PC-3 (cell line): ENCODE measurements at regions not wholly inside any gene's neighbourhood (a gene's known extent, or its start where the extent isn't known, plus 50 kb on each side); places are given as distances from the start of the nearest gene placed in this dataset.

Experiments
- ATAC-seq: fragments of 200-7000 bp; cut with Tn5 transposase; 2 replicates; pipeline ENCODE4 v1.9.1; 2020; ENCODE audit warnings: mild to moderate bottlenecking, moderate library complexity
- BruUV-seq: library from RNA; stranded (reverse); fragments of 400-500 nt; replicated peaks from 2 replicates; lab custom pipeline; 2021; lab: Mats Ljungman, UMichigan
- CTCF ChIA-PET: fragments of 300-600 bp; sonication (Branson Sonifier 250); formaldehyde crosslinking; loops from one replicate; lab custom pipeline; 2022; ENCODE audit warnings: antibody characterized with exemption; lab: Charles Lee
- POLR2A ChIA-PET: fragments of 300-600 bp; sonication (Branson Sonifier 250); formaldehyde crosslinking; loops from one replicate; lab custom pipeline; 2022; ENCODE audit warnings: antibody characterized with exemption; ENCODE audit not compliant: unreplicated experiment; lab: Charles Lee
- DNase-seq: peaks from one replicate; pipeline ENCODE4 v3.0.0-alpha.2; 2015
- H2AFZ ChIP-seq: fragments of 300-600 bp; sonication (generic); 2 replicates; pipeline ENCODE4 v1.6.0; 2016; ENCODE audit warnings: antibody characterized with exemption, low read length
- H3F3A ChIP-seq: fragments of 300-600 bp; sonication (generic); one replicate; pipeline ENCODE4 v1.6.0; 2017; ENCODE audit warnings: antibody characterized with exemption, low read length, control low read depth, mild to moderate bottlenecking; ENCODE audit not compliant: unreplicated experiment
- H3K27ac ChIP-seq: fragments of 300-600 bp; sonication (generic); 2 replicates; pipeline ENCODE4 v1.5.1; 2016; ENCODE audit warnings: mild to moderate bottlenecking, low read length
- H3K27me3 ChIP-seq: fragments of 300-600 bp; sonication (generic); 2 replicates; pipeline ENCODE4 v1.6.1; 2016; ENCODE audit warnings: low read length, mixed read lengths
- H3K36me3 ChIP-seq: fragments of 300-600 bp; sonication (generic); 2 replicates; pipeline ENCODE4 v1.6.1; 2016; ENCODE audit warnings: low read depth, mixed run types, low read length, mixed read lengths
- H3K4me1 ChIP-seq: fragments of 300-600 bp; sonication (generic); 2 replicates; pipeline ENCODE4 v1.5.1; 2016; ENCODE audit warnings: low read length; ENCODE audit not compliant: insufficient read depth
- H3K4me2 ChIP-seq: fragments of 300-600 bp; sonication (generic); 2 replicates; pipeline ENCODE4 v1.6.0; 2016; ENCODE audit warnings: low read length
- H3K4me3 ChIP-seq: fragments of 300-600 bp; sonication (generic); 2 replicates; pipeline ENCODE4 v1.5.1; 2016; ENCODE audit warnings: mild to moderate bottlenecking, low read length, mixed read lengths
- H3K79me2 ChIP-seq: fragments of 300-600 bp; sonication (generic); 2 replicates; pipeline ENCODE4 v1.6.1; 2017; ENCODE audit warnings: low read length, mixed read lengths
- H3K9ac ChIP-seq: fragments of 300-600 bp; sonication (generic); 2 replicates; pipeline ENCODE4 v1.6.0; 2016; ENCODE audit warnings: mild to moderate bottlenecking, low read length
- H3K9me2 ChIP-seq: fragments of 300-600 bp; sonication (generic); replicated peaks from 2 replicates; pipeline ENCODE4 v1.6.1; 2016; ENCODE audit warnings: mixed run types, low read length, mixed read lengths
- H3K9me3 ChIP-seq: fragments of 300-600 bp; sonication (generic); 2 replicates; pipeline ENCODE4 v1.6.1; 2016; ENCODE audit warnings: low read length, mixed read lengths
- H4K20me1 ChIP-seq: fragments of 300-600 bp; sonication (generic); 2 replicates; pipeline ENCODE4 v1.6.1; 2016; ENCODE audit warnings: low read length, mixed read lengths
- CTCF ChIP-seq: fragments of 300-600 bp; sonication (generic); conservative IDR thresholded peaks from 2 replicates; pipeline ENCODE4 v1.5.1; 2017; ENCODE audit warnings: antibody characterized with exemption, low read depth, mild to moderate bottlenecking, low read length
- EZH2 ChIP-seq: fragments of 300-600 bp; sonication (generic); IDR thresholded peaks from one replicate; pipeline ENCODE4 v1.6.1; 2017; ENCODE audit warnings: antibody characterized with exemption, mild to moderate bottlenecking, low read length; ENCODE audit not compliant: unreplicated experiment
- EZH2phosphoT487 ChIP-seq: fragments of 300-600 bp; sonication (generic); IDR thresholded peaks from 2 replicates; pipeline ENCODE4 v1.6.1; 2018; ENCODE audit warnings: mild to moderate bottlenecking, antibody characterized with exemption, low read length, borderline replicate concordance
- intact Hi-C: fragments of 100-400 bp; cut with micrococcal nuclease; formaldehyde crosslinking; loops from 2 replicates; pipeline ENCODE4 v1.9.0; 2023

GRCh38 chr2:239537633-239538356, 137.0 kb upstream of the HDAC4 start:
- Histone ChIP-seq H2AFZ (no peak overlapping the region), H3K27me3 (peaks cover 72% of the 10 kb centered on the region), H3K9me3 (no peaks in the 10 kb centered on the region), H3K4me1 (no peaks in the 10 kb centered on the region), H3K9ac (no peak overlapping the region), H3K36me3 (no peaks in the 10 kb centered on the region), H3K9me2 (no peaks in the 10 kb centered on the region), H3F3A (no peaks in the 10 kb centered on the region), H3K27ac (no peak overlapping the region), H3K4me3 (no peak overlapping the region), H3K4me2 (no peak overlapping the region), H3K79me2 (no peaks in the 10 kb centered on the region), H4K20me1 (no peaks in the 10 kb centered on the region)
- ChIA-PET CTCF (no interaction called here), POLR2A (no interaction called here)
- no peak for TF ChIP-seq EZH2
- no peak for TF ChIP-seq EZH2phosphoT487
- no peak for TF ChIP-seq CTCF
- BruUV-seq: no TSS peak
- no peak for DNase-seq
- intact Hi-C loops: no loop called here
- no peak for ATAC-seq

- H3K27ac ChIP-seq: no peak overlapping the region
- no peak overlapping the region for H3K9ac ChIP-seq
- no peaks in the 10 kb centered on the region for H4K20me1 ChIP-seq
- H3K36me3 ChIP-seq: no peaks in the 10 kb centered on the region
- peaks cover 61% of the 10 kb centered on the region for H3K27me3 ChIP-seq
- DNase-seq (no peak), ATAC-seq (no peak)
- no peaks in the 10 kb centered on the region for H3K4me1 ChIP-seq
- no peak overlapping the region for H3K4me2 ChIP-seq
- ChIA-PET POLR2A (no interaction called here), CTCF (no interaction called here)
- no peak overlapping the region for H2AFZ ChIP-seq
- no peak for TF ChIP-seq CTCF
- TF ChIP-seq EZH2phosphoT487: no peak
- no peak for TF ChIP-seq EZH2
- H3K9me3 ChIP-seq: no peaks in the 10 kb centered on the region
- BruUV-seq: no TSS peak
- H3K4me3 ChIP-seq: no peak overlapping the region
- no peaks in the 10 kb centered on the region for H3F3A ChIP-seq
- no peaks in the 10 kb centered on the region for H3K79me2 ChIP-seq
- no peaks in the 10 kb centered on the region for H3K9me2 ChIP-seq
- intact Hi-C loops: no loop called here
Measured at GRCh38 chr2:239536186-239536585, 135.4 kb upstream of the HDAC4 start.

GRCh38 chr2:239535413-239536144, 134.8 kb upstream of the HDAC4 start:
- Histone ChIP-seq H3K9me2 (no peaks in the 10 kb centered on the region), H3K36me3 (no peaks in the 10 kb centered on the region), H3K9me3 (no peaks in the 10 kb centered on the region), H3K79me2 (no peaks in the 10 kb centered on the region), H3K4me1 (no peaks in the 10 kb centered on the region), H3K27me3 (peaks cover 60% of the 10 kb centered on the region), H3K9ac (no peak overlapping the region), H2AFZ (no peak overlapping the region), H3K27ac (no peak overlapping the region), H3F3A (no peaks in the 10 kb centered on the region), H4K20me1 (no peaks in the 10 kb centered on the region), H3K4me2 (no peak overlapping the region), H3K4me3 (no peak overlapping the region)
- no peak for TF ChIP-seq EZH2phosphoT487
- TF ChIP-seq CTCF: no peak
- TF ChIP-seq EZH2: no peak
- ATAC-seq: no peak
- POLR2A ChIA-PET: no interaction called here
- intact Hi-C loops: no loop called here
- CTCF ChIA-PET: no interaction called here
- no peak for DNase-seq
- BruUV-seq: no TSS peak
